Type B pancreatic cell (in vitro differentiated cells): ENCODE measurements at regions not wholly inside any gene's neighbourhood (a gene's known extent, or its start where the extent isn't known, plus 50 kb on each side); places are given as distances from the start of the nearest gene placed in this dataset.
"Not testable (repeated sequence)": the region's sequence is repeated elsewhere in the genome, so short reads cannot be mapped to it uniquely, and the experiment has no call there.

ENCODE experiments used
- DNase-seq: peaks from one replicate; pipeline ENCODE4 v3.0.0; 2021; ENCODE audit warnings: mixed read lengths; ENCODE audit not compliant: unreplicated experiment; ENCODE audit errors: extremely low spot score
- H3K27ac Mint-ChIP-seq: 2 replicates; pipeline ENCODE4 v1.8.0; 2021; ENCODE audit warnings: mild to moderate bottlenecking, mixed read lengths
- H3K27me3 Mint-ChIP-seq: 2 replicates; pipeline ENCODE4 v1.8.0; 2021; ENCODE audit warnings: mixed read lengths
- H3K36me3 Mint-ChIP-seq: 2 replicates; pipeline ENCODE4 v1.8.0; 2021; ENCODE audit warnings: mixed read lengths
- H3K4me1 Mint-ChIP-seq: one replicate; pipeline ENCODE4 v1.8.0; 2021; ENCODE audit warnings: mixed read lengths; ENCODE audit not compliant: unreplicated experiment
- H3K4me3 Mint-ChIP-seq: 2 replicates; pipeline ENCODE4 v1.8.0; 2021; ENCODE audit warnings: mild to moderate bottlenecking, mixed read lengths
- H3K9me3 Mint-ChIP-seq: 2 replicates; pipeline ENCODE4 v1.8.0; 2021; ENCODE audit warnings: mixed read lengths
- TF ChIP-seq, protein P1 (sequence below): fragments of 200-600 bp; sonication (generic); conservative IDR thresholded peaks from 2 replicates; pipeline ENCODE4 v1.5.0; 2021; ENCODE audit warnings: antibody characterized with exemption, mild to moderate bottlenecking

DNA sequence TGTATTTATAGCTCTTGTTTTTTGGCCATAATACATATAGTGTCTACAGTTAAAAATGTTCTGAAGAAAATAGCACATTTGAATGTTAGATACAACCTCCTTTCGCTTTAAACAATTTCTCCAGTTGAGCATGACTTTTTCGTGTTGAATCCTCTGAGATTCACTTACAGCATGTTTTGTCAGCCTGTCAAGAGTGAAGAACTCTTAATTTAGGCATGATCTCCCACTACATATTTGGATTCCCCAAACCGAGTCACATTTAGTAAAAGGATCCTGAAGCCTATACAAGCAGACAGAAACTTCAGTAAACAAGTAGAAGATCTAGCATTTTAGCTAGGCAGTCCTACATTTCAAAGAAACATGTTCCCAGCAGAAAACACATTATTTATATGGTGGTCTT, 796.6 kb downstream of the MCTP2 start:
- H3K9me3 Mint-ChIP-seq: no peaks in the 10 kb centered on the region
- DNase-seq: no peak

DNA sequence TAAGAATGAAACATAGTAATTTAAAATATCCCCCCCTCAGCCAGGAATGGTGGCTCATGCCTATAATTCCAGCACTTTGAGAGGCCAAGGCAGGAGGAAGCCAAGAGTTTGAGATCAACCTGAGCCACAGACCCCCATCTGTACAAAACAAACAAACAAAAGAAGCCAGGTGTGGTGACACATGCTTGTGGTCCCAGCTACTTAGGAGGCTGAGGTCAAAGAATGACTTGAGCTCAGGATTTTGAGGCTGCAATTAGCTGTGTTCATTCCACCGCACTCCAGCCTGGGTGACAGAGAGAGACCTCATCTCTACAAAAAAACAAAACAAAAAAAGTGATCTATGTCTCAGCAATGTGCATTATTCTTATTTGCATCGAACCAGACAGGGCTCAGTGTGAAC, 800.8 kb downstream of the MCTP2 start:
- DNase-seq: no peak
- no peaks in the 10 kb centered on the region for H3K4me1 Mint-ChIP-seq
- no peak overlapping the region for H3K4me3 Mint-ChIP-seq
- no peaks in the 10 kb centered on the region for H3K27me3 Mint-ChIP-seq
- no peak overlapping the region for H3K27ac Mint-ChIP-seq
- TF ChIP-seq, protein P1, sequence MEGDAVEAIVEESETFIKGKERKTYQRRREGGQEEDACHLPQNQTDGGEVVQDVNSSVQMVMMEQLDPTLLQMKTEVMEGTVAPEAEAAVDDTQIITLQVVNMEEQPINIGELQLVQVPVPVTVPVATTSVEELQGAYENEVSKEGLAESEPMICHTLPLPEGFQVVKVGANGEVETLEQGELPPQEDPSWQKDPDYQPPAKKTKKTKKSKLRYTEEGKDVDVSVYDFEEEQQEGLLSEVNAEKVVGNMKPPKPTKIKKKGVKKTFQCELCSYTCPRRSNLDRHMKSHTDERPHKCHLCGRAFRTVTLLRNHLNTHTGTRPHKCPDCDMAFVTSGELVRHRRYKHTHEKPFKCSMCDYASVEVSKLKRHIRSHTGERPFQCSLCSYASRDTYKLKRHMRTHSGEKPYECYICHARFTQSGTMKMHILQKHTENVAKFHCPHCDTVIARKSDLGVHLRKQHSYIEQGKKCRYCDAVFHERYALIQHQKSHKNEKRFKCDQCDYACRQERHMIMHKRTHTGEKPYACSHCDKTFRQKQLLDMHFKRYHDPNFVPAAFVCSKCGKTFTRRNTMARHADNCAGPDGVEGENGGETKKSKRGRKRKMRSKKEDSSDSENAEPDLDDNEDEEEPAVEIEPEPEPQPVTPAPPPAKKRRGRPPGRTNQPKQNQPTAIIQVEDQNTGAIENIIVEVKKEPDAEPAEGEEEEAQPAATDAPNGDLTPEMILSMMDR: no peak
- H3K36me3 Mint-ChIP-seq: no peaks in the 10 kb centered on the region
- H3K9me3 Mint-ChIP-seq: no peaks in the 10 kb centered on the region

More for the DNA sequence above, 796.6 kb downstream of the MCTP2 start:
- Mint-ChIP-seq H3K36me3 (no peaks in the 10 kb centered on the region), H3K27me3 (no peaks in the 10 kb centered on the region), H3K4me3 (no peak overlapping the region), H3K27ac (no peak overlapping the region), H3K4me1 (no peaks in the 10 kb centered on the region)
- TF ChIP-seq, protein P1: no peak

DNA sequence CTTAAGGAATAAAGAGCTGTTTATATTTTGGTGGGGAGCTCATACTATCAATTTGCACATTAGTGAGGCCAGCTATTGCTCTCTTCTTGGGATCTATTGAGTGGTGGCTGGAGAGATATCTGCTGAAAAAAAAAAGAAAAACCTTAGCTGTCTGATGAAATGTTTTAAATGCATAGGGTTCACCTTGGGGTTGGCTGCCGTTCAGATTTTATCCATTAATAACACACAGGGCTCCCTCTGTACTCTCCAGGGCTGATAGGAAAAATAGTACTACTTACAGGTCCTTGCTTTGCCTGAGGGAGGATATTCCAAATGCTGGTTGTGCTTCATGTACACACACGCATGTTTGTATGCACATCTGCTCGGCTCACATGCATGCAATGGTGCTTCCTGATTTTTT, 803.7 kb downstream of the MCTP2 start:
- TF ChIP-seq, protein P1: no peak

DNA sequence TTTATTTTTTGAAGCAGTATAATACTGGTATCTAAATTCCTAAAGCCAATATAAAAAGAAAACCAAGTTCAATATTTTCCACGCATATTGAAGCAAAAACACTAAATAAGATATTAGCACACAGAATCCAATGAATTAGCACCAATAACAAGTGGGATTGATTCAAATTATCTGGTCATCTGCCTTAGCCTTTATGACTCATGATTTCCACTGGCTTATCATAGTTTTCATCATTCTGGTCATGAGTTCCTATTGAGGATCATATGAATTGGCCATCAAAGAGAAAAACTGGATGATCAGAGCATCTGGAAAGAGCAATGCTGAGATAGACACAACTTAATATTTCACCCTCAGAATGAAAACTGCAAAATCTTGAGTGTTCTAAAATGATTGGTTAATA, 809.9 kb downstream of the MCTP2 start:
- TF ChIP-seq, protein P1: no peak
- Mint-ChIP-seq H3K27ac (no peak overlapping the region), H3K4me3 (no peak overlapping the region), H3K4me1 (no peaks in the 10 kb centered on the region), H3K9me3 (peaks cover 8% of the 10 kb centered on the region), H3K27me3 (no peaks in the 10 kb centered on the region), H3K36me3 (no peaks in the 10 kb centered on the region)
- DNase-seq: no peak

More for the DNA sequence above, 803.7 kb downstream of the MCTP2 start:
- Mint-ChIP-seq H3K36me3 (no peaks in the 10 kb centered on the region), H3K9me3 (peaks cover 8% of the 10 kb centered on the region), H3K4me3 (no peak overlapping the region), H3K27me3 (no peaks in the 10 kb centered on the region), H3K4me1 (no peaks in the 10 kb centered on the region), H3K27ac (no peak overlapping the region)
- DNase-seq: no peak

DNA sequence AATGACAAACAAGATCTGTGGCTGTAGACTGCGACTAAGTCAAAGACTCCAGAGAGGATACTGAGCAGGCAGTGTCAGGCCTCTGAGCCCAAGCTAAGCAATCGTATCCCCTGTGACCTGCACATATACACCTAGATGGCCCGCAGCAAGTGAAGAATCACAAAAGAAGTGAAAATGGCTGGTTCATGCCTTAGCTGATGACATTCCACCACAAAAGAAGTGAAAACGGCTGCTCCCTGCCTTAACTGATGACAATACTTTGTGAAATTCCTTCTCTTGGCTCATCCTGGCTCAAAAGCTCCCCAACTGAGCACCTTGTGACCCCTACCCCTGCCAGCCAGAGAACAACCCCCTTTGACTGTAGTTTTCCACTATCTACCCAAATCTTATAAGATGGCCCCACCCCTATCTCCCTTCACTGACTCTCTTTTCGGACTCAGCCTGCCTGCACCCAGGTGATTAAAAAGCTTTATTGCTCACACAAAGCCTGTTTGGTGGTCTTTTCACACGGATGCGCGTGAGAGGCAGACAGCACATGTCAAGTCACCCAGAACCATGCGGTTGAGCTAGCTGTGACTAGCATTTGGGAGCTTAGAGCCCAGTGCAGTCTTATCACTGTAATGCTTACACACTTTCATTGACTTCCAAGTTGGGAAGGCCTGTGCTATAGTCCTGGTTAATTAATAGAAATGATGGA, 812.0 kb downstream of the MCTP2 start:
- H3K4me3 Mint-ChIP-seq, DNase-seq, H3K27ac Mint-ChIP-seq, H3K36me3 Mint-ChIP-seq, H3K27me3 Mint-ChIP-seq, H3K9me3 Mint-ChIP-seq, H3K4me1 Mint-ChIP-seq: not testable (repeated sequence)

DNA sequence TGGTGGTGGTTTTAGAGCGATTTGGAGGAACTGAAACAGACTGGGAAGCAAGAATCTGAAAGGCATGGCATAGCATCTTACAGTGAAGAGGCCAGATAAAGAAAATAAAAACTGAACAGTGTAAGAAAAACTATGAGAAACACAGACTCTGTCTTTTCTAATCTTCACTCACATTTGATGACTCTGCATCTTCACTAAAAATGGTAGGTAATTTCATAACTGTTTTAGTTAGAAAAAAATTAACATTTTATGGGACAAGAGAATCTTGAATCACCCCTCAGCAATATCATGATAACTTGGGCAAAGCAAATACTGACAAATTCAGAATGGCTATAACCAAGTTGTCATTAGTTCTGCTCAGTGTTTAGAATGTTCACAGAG, 812.6 kb downstream of the MCTP2 start:
- Mint-ChIP-seq H3K4me1 (no peaks in the 10 kb centered on the region), H3K27me3 (no peaks in the 10 kb centered on the region), H3K36me3 (peaks cover 5% of the 10 kb centered on the region), H3K9me3 (peaks cover 6% of the 10 kb centered on the region), H3K4me3 (no peak overlapping the region), H3K27ac (no peak overlapping the region)
- TF ChIP-seq, protein P1: no peak
- no peak for DNase-seq
